ENCODE measurements at regions not wholly inside any gene's neighbourhood (a gene's known extent, or its start where the extent isn't known, plus 50 kb on each side); places are given as distances from the start of the nearest gene placed in this dataset.

DNA sequence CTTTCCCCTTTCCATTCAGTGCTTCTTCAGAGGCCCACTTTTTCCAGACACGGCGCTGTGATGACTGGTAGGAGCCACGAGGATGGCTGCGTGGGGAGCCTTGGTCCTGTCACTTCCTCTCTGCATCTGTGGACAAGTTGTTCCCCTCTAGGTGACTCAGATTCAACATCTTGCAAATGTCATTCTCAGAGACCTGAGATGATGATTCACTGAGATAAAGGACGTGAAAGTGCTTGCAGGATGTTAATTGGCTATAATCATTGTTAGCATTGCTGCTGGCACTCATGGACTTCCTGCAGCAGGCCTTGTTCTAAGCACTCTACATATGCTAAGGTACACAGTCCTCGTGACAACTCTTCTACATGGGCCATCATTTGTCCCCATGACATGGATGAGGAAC lies 489.8 kb upstream of the ZMIZ1 start:
- DNase-seq: no peak

DNA sequence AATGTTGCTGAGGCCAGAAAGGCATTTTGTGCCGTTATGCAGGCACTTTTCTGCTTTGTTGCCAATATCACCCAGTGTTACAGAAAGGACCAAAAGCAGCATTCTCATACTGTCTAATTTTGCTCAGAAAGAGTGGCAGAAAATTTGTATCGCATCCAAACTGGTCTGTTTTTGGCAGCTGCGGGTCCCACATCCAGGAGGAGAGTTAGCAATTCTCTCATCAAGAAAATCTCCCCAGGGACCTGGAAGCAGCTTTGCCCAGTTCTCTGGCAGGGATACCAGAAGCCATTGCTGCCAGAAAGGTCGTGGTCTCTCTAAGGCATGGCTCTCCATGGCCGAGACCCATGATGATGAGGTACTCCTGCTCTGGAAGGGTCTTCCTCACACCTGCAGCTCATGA lies 489.2 kb upstream of the ZMIZ1 start:
- DNase-seq: no peak

DNA sequence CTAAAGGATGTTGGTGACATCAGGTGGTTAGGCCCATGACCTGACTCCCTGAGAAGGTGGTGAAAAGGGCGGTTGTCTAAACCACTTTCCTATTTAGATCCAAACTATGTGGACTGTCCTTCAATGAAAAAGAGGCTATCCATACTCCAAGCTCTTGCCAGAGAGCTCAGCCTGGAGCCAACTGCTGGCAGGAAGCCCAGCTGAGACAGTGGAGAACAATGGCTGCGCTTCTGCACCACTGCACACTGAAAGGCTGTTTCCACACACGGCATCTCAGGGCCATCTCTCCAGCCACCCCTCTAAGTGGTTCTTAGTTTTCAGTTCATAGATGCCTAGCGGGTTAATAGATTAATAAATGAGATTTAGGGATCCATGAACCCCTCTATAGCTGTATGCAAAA lies 488.8 kb upstream of the ZMIZ1 start:
- no peak for DNase-seq

DNA sequence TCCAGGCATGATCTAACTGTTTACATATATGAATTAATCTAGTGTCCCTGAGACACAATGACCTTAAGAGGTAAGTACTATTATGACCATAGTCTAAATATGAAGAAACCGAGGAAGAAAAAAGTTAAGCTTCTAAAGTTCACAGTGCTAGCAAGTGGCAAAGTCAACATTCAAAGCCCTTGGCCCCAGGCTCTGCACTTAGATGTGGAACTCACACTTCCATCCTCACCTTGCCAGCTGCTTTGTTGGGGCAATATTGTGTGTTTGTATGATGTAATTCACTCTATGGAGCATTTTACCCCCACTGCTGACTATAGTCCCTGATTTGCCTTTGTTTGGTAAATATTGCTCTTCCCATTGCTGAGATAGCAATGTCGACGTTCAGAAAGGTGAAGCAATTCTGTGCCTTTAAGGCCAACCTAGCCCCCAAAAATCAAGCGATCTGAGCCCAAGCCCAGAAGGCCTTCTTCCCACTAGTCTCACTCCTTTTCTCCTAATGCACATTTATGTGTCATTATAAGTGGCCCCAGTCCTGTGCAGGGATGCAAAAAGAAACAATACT lies 487.6 kb upstream of the ZMIZ1 start:
- no peak for DNase-seq

DNA sequence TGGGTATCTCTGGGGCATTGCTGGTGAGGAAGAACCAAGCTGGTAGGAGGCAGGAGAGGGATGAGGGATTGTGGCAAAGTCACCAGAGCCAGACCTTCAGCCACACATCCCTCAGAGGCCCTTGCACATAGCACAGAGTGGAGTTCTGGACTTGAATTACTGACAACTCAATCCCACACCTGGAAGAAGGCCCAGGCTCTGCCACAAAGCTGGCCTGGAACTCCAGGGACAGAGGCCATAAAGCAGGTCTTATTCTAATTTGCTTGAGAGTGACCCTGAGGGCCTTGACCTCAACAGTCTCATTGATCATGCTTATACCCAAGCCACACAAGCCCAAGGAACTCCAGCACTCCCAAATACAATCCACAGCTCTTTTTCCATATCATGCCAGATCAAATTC lies 486.2 kb upstream of the ZMIZ1 start:
- DNase-seq: no peak

DNA sequence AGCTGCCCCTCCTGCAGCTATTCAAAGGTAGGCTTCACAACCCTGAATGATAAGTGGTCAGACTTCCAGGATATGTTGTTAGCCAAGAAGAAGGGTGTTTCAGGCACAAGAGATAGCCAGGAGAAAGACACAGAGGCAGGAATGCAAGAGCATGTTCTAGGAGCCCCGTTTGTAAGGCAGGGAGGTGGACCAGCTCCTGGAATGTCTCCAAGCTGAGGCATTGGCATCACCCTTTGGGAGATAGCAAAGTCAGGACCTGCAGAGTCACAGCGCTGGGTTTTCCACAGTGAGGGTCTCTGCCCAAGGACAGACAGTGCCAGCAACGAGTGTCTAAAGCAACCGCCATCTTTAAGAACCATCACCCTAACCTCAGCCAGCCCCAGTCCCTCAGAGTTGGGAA lies 484.5 kb upstream of the ZMIZ1 start:
- DNase-seq: no peak

DNA sequence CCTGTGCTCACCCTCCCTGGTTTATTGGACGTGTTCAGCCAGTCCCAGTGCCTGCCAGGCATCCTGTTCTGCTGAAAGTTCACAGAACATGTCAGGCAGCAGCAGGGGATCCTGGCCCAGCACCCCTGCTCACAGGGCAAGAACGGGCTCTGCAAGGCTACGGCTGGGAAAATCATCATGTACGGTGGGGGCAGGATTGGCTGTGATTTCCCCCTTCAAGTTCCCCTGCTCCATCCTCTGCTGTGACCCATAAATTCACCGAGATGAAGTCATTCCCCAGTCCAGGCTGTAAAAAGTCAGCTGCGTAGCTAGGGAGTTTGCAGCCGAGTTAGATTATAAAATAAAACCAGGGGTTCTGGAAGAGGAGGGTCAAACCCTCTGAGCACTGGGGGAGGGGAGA lies 484.1 kb upstream of the ZMIZ1 start:
- DNase-seq: no peak

DNA sequence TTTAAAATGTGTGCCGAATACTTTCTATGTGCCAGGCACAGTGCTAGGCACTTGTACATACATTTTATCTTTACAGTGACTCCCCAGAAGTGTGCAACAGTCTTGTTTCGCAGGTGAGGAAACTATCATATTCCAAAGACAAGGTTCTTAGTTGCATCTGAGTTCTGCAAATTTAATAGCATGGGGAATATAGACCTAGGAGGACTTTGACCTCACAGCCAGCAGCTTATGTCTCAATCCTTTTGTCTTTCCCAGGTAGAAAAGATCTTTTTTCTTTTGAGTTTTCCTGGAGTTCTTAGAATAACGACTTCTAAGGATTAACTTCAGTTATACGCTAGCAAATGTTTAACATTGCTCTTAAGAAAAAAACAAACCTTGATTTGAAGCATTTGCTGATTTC lies 482.8 kb upstream of the ZMIZ1 start:
- no peak for DNase-seq

DNA sequence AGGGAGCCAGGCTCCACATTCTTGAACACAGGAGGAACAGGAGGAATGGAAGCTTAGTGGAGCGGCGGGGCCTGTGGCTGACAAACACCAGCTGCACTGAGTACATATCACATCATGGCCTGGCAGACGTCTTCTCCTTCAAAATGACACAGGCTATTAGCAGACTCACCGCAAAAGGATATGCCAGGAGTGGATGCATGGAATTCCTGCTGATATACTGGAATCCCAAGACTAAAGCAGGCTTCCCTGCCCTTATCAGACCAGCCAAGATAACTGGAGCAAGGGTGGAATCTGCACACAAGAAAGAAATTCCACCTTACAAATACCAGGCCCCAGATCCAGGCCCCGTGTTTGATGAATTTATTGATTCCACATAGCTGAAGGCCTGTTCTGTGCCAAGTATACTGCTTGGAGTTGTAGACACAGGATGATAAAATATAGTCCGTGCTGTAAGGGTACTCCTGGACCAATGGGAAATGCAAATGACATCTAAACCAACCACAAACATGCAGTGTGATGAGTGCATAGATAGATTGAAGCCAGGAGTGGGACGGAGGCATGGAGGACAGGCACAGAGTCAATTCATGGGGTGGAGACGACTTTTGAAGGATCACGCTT lies 480.5 kb upstream of the ZMIZ1 start:
- DNase-seq: no peak

DNA sequence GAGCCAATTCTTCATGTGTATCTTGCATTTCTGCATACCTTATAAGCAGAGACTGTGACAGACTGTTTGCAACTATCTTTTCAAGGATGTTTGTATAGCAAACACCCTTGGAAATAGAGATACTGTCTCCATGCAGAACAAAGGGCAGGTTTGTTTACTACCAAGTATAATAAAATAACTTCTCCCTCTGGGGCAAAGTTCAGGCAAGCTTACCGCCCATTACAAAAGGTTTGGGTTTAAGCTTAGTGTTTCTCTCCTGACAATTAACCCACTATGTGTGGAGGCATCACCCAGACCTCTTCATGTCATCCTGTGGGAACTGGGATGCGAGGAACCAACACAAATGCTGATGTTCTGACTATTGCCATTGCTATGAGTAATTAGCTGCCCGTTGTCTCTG lies 479.1 kb upstream of the ZMIZ1 start:
- DNase-seq: no peak

DNA sequence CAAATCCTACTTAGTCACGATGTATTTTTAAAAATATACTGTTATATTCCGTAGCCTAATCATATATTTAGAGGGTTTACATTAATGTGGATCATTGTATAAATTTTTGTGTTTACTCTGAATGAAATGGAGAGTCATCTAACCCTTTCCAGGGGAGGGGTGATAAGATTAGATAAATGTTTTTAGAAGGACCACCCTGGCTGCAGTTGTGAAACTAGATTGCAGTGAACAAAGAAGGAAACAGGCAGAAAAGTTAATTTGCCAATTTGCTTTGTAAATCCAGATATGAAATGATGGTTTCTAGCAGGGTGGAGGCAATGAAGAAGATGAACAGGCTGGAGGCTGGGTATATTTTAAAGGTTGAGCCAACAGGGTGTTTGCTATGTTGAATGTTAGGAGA lies 477.7 kb upstream of the ZMIZ1 start:
- no peak for DNase-seq

DNA sequence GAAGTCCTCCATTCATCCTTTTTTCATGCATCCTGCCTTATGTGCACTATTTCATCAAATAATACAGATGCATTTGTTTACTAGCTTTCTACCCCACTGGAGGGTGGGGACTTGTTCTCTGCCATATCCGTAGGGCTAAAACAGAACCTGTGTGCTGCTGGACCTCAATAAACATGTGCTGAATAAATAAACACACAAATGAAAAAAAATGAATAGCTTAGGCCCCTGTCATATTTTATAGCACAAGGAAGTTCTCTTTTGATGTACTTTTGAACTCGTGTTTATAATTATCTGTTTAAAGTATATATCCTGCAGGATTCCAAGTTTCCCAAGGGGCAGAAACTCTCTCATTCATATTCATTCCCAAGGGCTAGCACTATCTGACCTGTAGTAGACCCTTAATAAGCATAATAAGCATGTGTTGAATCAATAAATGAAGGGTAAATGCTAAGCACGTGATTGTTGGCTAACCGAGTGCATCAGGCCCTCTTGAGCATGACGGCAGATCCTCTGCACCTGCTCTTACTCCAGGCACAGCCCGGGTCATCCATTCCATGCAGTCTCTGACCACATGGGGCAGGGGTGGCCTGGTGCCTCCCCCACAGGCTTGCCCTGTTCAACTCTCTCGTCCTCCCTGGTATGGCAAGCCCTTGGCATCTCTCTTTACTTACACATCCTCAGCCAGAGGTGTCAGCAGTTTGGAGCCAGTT lies 474.1 kb upstream of the ZMIZ1 start:
- no peak for DNase-seq

DNA sequence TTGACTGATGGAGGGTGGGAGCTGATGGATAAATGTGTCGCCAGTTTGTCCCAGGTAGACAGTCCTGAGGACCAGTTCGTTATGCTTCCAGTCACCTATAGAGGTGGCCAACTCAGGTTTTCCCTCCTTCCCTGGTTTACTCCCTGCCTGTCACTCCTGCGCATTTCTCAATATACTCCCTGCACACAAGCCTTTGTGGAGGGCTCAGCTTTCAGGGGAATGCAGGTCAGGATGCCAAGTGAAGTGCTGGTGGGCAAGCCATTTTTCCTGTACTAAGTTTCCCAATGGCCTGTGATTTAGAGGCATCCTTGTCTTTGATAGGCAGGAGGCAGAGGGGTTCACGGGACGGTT lies 473.5 kb upstream of the ZMIZ1 start:
- no peak for DNase-seq

DNA sequence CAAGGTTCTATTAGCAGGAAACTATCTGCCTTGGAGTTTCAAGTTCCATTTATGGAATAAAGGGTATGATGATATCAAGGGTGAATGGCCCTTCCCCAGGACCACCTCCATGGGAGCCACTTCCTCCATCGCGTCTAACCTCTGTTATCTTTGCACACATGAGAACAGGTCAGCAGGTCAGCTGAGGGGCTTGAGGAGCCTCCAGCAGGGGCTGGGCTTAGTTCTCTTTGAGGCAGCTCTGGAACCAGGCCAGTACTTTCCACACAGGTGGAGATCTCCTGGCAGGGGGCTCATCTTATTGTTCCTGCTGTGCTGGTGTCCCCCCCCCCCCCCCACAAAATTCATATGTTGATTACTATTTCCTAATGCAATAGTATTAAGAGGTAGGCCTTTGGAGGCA lies 472.2 kb upstream of the ZMIZ1 start:
- no peak for DNase-seq

DNA sequence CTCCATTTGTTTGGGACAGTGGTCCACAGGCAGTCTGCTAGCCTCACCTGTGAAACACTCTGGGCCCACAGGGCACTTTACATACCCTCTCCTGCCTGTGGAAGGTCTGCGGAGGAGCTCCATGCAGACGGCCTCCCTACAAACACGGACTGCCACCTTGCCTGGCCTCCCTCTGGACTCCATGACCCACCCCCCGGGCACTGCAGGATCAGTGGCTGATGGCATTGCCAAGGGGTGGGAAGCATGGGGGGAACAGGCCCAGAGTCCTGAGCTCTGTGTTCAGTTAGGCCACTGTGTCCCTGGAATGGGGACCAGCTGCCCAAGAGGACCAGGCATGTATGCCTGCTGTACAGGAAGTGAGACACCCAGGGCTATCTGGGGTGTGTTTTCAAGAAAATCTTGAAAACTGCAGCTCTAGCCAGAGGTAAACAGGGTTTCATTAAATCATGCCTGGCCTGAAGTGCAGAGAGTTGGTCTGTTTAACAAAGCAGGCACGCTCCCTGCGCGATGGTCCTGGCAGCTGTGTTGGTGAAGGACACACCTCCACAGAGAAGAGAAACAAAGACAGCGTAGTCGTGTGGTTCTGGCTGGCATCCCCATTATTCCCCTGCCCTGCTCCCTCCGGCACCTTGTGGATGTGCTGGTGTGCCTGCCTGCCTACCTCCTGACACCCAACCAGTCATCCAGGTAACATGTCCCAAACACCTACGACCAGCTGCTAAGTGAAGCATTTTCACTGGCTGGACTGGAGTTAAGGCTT lies 470.8 kb upstream of the ZMIZ1 start:
- no peak for DNase-seq

DNA sequence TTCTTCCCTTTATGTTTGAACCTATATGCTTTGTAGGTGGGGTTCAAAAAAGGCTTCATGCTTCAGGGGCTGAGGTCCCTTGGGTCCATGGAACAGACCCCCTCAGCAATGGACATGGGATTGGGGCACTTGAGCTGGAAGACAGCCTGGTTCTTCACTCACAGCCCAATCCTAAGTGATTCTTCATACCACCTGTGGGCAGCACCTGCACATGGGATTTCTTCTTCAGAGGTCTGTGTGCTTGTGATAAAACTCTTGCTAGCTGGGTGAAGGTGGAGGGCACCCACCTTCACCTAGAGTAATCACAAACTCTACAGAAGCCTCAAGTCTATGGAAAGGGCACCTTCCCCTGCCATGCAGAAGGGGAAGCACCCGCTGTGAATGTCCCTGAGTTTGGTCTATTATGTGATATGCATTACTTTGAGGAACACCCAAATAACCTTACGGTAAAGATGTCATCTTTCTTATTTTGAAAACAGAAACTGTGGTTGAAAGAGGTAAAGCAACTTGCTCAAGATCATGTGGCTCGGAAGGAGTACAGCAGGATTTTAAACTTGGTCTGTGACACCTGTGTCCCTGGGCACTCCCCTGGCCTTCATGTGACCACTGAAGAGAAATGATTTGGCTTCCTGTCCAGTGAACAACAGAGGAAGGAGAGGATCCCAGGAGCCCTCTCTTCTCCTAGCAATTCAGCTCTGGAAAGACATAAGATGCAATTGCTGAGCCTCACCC lies 469.5 kb upstream of the ZMIZ1 start:
- no peak for DNase-seq

DNA sequence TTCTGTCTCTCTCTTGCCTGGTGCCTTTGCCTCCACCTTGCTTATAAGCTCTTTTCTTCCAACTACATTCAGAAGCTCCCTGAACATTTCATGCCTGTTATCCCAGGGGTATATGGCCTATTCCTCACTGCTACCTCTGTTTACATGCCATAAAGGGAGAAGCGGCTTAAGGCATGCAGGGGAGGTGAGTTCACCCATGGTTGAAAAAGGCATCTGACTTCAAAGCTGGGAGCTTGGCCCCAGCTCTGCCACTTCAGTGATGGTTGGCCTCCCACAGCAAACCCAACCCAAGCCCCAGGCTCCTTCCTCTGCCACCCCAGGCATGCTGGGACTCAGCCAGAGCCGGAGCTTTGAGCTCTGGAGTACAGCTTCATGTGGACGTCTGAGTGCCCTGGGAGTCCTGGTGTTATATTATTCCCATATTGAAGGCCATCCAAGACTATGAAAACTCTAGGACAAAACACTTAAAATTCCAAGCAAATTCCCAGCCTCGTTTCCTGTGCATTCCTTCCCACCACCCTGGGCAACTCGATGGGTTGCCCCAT lies 468.6 kb upstream of the ZMIZ1 start:
- DNase-seq: no peak

DNA sequence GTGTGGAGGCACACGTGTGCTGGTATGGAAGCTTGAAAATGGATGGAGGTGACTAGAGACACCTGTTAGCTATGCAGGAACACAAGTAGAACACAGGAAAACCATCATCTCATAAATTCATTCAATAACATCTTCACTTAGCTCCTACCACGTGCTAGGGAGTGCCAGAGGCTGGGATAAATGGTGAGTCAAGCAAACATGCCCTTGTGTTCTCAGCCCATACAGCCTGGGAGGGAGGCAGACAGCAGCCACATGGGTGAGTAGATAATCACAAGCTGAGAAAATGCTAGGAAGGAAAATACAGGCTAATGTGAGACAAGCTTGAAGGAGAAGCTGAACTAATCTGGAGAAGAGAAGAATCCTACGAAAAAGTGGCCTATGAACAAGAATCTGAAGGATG lies 468.0 kb upstream of the ZMIZ1 start:
- DNase-seq: no peak

DNA sequence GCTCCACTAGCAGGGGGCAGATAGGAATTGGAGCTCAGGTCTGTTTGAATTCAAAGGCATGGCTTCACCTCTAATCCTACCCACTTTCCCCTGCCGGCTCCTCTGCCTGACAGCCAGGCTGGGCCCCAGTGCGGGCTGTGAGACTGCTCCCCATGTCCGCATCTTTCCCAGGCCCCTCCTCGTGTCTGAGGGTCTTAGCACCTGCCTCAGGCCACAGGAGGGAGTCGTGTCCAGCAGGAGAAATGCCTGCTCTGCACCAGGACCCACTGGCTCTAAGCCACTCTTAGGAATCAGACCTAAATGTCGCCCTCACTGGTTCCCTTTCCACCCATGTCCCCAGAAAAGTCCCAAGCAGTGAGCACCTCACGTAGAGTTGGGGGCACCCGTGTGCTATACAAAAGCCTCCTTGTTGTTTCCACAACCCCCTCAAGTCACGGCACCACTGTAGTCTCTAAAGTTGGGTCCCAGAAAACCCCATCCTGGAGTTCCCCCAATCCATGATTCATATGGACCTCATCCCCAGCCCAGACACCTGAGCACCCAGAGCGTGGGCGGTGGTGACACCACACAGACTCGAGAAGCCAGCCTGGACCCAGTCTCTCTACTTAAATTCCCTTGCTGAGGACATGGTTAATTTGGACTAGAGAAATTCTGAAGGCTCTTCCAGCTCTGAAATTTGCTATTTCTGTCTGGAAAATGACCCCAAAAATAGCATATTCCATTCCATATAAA lies 466.4 kb upstream of the ZMIZ1 start:
- no peak for DNase-seq

DNA sequence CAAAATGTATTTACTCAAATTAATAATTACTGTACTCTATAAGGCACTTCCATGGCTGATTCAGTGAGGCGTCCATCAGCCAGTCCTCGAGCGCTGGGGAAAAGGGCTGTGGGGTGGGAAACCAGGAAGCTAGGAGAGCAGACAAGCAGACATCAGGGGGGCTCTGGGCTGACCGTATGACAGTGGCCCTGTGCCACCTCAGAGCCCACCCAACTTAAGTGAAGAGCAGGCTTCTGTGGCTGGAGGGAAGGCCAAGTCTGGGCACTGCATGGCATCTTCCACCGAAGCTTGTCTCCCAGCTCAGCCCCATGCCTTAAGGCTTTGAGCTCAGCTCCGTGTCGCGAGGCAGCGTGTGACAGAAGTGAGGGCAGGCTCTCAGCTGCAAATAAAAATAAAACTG lies 464.5 kb upstream of the ZMIZ1 start:
- DNase-seq: no peak

DNA sequence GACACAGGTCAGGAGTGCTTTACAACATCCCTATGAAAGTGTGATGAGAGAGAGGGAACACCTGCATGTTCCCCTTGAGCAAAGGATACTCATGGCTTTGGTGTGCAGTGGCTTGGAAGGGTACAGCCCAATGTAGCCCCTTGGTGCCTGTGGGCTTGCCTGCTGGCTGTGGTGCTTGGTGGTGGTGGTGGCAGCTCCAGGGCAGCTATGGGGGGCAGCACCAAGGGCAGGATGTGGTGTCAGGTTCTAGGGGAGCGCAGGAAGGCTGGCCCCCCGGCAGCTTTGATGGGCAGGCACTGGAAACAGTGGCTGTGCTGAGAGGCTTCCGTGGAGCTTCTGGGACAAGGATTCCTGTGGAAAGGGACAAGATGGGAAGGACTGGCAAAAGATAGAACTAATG lies 464.0 kb upstream of the ZMIZ1 start:
- DNase-seq: no peak

DNA sequence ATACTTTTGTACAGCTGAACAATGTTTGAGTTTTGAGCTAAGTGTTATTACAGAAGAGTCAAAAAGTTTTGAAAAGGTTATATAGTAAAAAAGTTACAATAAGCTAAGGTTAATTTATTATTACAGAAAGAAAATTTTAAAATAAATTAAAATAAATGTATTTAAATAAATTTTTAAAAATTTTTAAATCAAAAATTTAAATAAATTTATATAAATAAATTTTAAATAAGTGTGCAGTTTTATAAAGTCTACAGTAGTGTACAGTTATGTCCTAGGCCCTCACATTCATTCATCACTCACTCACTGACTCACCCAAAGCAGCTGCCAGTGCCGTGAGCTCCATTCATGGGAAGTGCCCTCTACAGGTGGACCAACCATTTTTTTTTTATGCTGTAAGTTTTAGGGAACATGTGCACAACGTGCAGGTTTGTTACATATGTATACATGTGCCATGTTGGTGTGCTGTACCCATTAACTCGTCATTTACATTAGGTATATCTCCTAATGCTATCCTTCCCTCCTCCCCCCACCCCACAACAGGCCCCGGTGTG lies 462.9 kb upstream of the ZMIZ1 start:
- DNase-seq: no peak

Measured in activated T-cell treated with anti-CD3 and anti-CD28 coated beads, Interleukin-2, amount 50 U/mL, for 1 hour (primary cell).